Hepatocyte (in vitro differentiated cells): ENCODE measurements at regions not wholly inside any gene's neighbourhood (a gene's known extent, or its start where the extent isn't known, plus 50 kb on each side); places are given as distances from the start of the nearest gene placed in this dataset.
"Not testable (repeated sequence)": the region's sequence is repeated elsewhere in the genome, so short reads cannot be mapped to it uniquely, and the experiment has no call there.

ENCODE experiments used
- DNase-seq: peaks from one replicate; pipeline ENCODE4 v3.0.0-alpha.2; 2016; ENCODE audit warnings: low spot score
- H2AFZ ChIP-seq: fragments of 200-600 bp; sonication (generic); 2 replicates; pipeline ENCODE4 v1.6.0; 2016; ENCODE audit warnings: antibody characterized with exemption, mild to moderate bottlenecking
- H3K27ac ChIP-seq: fragments of 200-600 bp; sonication (generic); 2 replicates; pipeline ENCODE4 v1.5.1; 2016; ENCODE audit warnings: mild to moderate bottlenecking
- H3K27me3 ChIP-seq: fragments of 200-600 bp; sonication (generic); 2 replicates; pipeline ENCODE4 v1.6.1; 2016
- H3K36me3 ChIP-seq: fragments of 200-600 bp; sonication (generic); replicated peaks from 2 replicates; pipeline ENCODE4 v1.5.1; 2016; ENCODE audit warnings: low read depth; ENCODE audit not compliant: insufficient read depth
- H3K4me1 ChIP-seq: fragments of 200-600 bp; sonication (generic); 2 replicates; pipeline ENCODE4 v1.5.1; 2016; ENCODE audit warnings: mild to moderate bottlenecking, moderate library complexity; ENCODE audit not compliant: insufficient read depth
- H3K4me2 ChIP-seq: fragments of 200-600 bp; sonication (generic); 2 replicates; pipeline ENCODE4 v1.6.0; 2016
- H3K4me3 ChIP-seq: fragments of 200-600 bp; sonication (generic); 2 replicates; pipeline ENCODE4 v1.5.1; 2016; ENCODE audit warnings: mild to moderate bottlenecking
- H3K79me2 ChIP-seq: fragments of 200-600 bp; sonication (generic); 2 replicates; pipeline ENCODE4 v1.6.0; 2017; ENCODE audit warnings: mild to moderate bottlenecking
- H3K9me2 ChIP-seq: fragments of 200-600 bp; sonication (generic); replicated peaks from 2 replicates; pipeline ENCODE4 v1.6.0; 2017; ENCODE audit warnings: mild to moderate bottlenecking; ENCODE audit not compliant: insufficient read depth
- H3K9me3 ChIP-seq: fragments of 200-600 bp; sonication (generic); 2 replicates; pipeline ENCODE4 v1.5.1; 2016; ENCODE audit warnings: low read depth, mild to moderate bottlenecking
- H4K20me1 ChIP-seq: fragments of 200-600 bp; sonication (generic); 2 replicates; pipeline ENCODE4 v1.6.0; 2016; ENCODE audit warnings: mild to moderate bottlenecking; ENCODE audit not compliant: insufficient read depth, poor library complexity, severe bottlenecking
- CTCF ChIP-seq: fragments of 200-600 bp; sonication (generic); IDR thresholded peaks from 2 replicates; pipeline ENCODE4 v1.5.1; 2016; ENCODE audit warnings: antibody characterized with exemption, mild to moderate bottlenecking; ENCODE audit not compliant: poor library complexity
- EZH2 ChIP-seq: fragments of 200-600 bp; sonication (generic); IDR thresholded peaks from 2 replicates; pipeline ENCODE4 v1.6.1; 2016; ENCODE audit warnings: antibody characterized with exemption, mild to moderate bottlenecking, borderline replicate concordance
- EZH2phosphoT487 ChIP-seq: fragments of 200-600 bp; sonication (generic); IDR thresholded peaks from one replicate; pipeline ENCODE4 v1.6.1; 2018; ENCODE audit warnings: antibody characterized with exemption, mild to moderate bottlenecking, low read depth, moderate library complexity; ENCODE audit not compliant: unreplicated experiment, severe bottlenecking
- WGBS: methylation state at CpG from one replicate; pipeline ENCODE4 v1.1.6; 2016; ENCODE audit warnings: low lambda C conversion rate; ENCODE audit errors: missing lambda C conversion rate; 5-methylcytosine and 5-hydroxymethylcytosine counted together

- no peaks in the 10 kb centered on the region for H3K36me3 ChIP-seq
- no peak overlapping the region for H3K27ac ChIP-seq
- no peaks in the 10 kb centered on the region for H3K79me2 ChIP-seq
- no peak overlapping the region for H3K4me2 ChIP-seq
- H4K20me1 ChIP-seq = no peaks in the 10 kb centered on the region
- no peaks in the 10 kb centered on the region for H3K27me3 ChIP-seq
- H3K9me3 ChIP-seq = no peaks in the 10 kb centered on the region
- H3K9me2 ChIP-seq = no peaks in the 10 kb centered on the region
- DNase-seq = no peak
- no peak for TF ChIP-seq EZH2phosphoT487
- WGBS = 62% methylated on average over 3 of the region's 3 CpGs
- H2AFZ ChIP-seq = no peak overlapping the region
- H3K4me1 ChIP-seq = no peaks in the 10 kb centered on the region
- no peak overlapping the region for H3K4me3 ChIP-seq
These were observed 72.9 kb downstream of the ZNF783 start for GRCh38 chr7:149334930-149335329.

- Histone ChIP-seq H3K27me3 (no peaks in the 10 kb centered on the region), H3K4me3 (no peak overlapping the region), H2AFZ (no peak overlapping the region), H3K9me2 (no peaks in the 10 kb centered on the region), H3K36me3 (no peaks in the 10 kb centered on the region), H3K27ac (no peak overlapping the region), H3K9me3 (no peaks in the 10 kb centered on the region), H3K4me1 (no peaks in the 10 kb centered on the region), H3K79me2 (no peaks in the 10 kb centered on the region), H4K20me1 (no peaks in the 10 kb centered on the region), H3K4me2 (no peak overlapping the region)
- no peak for TF ChIP-seq CTCF
- TF ChIP-seq EZH2 = no peak
- WGBS = 74% methylated on average over 3 of the region's 3 CpGs
- DNase-seq = no peak
These were observed 86.9 kb downstream of the ZNF783 start for GRCh38 chr7:149348758-149349369.

GRCh38 chr7:149353739-149354504 is 91.9 kb downstream of the ZNF783 start:
- 89% methylated on average over 6 of the region's 6 CpGs for WGBS
- Histone ChIP-seq H3K9me3 (no peaks in the 10 kb centered on the region), H3K79me2 (no peaks in the 10 kb centered on the region), H2AFZ (no peak overlapping the region), H3K36me3 (no peaks in the 10 kb centered on the region), H3K27ac (no peak overlapping the region), H3K9me2 (no peaks in the 10 kb centered on the region), H3K4me2 (no peak overlapping the region), H4K20me1 (no peaks in the 10 kb centered on the region), H3K27me3 (no peaks in the 10 kb centered on the region), H3K4me1 (no peaks in the 10 kb centered on the region), H3K4me3 (no peak overlapping the region)
- TF ChIP-seq CTCF = no peak
- TF ChIP-seq EZH2 = no peak
- no peak for TF ChIP-seq EZH2phosphoT487
- DNase-seq = no peak

DNA sequence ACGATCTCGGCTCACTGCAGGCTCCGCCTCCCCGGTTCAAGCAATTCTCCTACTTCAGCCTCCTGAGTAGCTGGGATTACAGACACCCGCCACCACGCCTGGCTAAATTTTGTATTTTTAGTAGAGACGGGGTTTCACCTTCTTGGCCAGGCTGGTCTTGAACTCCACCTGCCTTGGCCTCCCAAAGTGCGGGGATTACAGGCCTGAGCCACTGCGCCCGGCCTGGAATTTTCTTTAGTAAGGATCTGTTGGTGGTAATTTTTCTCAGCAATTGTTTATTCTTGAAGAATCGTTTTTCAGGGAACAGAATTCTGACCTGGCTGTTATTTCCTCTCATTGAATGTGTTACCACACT is 93.0 kb downstream of the ZNF783 start:
- not testable (repeated sequence) for H3K27ac ChIP-seq, H3K4me3 ChIP-seq, H3K4me2 ChIP-seq, H3K79me2 ChIP-seq, H3K36me3 ChIP-seq, H3K4me1 ChIP-seq, H3K9me2 ChIP-seq, H3K27me3 ChIP-seq, H4K20me1 ChIP-seq, H2AFZ ChIP-seq, DNase-seq, H3K9me3 ChIP-seq
- 83% methylated on average over 11 of the region's 11 CpGs for WGBS
